Amygdala (tissue), 56 donors: ENCODE measurements at regions not wholly inside any gene's neighbourhood (a gene's known extent, or its start where the extent isn't known, plus 50 kb on each side); places are given as distances from the start of the nearest gene placed in this dataset.
A peak's percentile ranks its signal among the peaks of the same experiment; 100 is the strongest.

Experiments used
- DNase-seq, 56 donors: peaks; one replicate each; lab custom pipeline; 2025; lab: John Stamatoyannopoulos, UW

- no peak for DNase-seq
Measured at GRCh38 chr9:28770827-28771226, 1197.5 kb upstream of the C9orf72 start.

DNA sequence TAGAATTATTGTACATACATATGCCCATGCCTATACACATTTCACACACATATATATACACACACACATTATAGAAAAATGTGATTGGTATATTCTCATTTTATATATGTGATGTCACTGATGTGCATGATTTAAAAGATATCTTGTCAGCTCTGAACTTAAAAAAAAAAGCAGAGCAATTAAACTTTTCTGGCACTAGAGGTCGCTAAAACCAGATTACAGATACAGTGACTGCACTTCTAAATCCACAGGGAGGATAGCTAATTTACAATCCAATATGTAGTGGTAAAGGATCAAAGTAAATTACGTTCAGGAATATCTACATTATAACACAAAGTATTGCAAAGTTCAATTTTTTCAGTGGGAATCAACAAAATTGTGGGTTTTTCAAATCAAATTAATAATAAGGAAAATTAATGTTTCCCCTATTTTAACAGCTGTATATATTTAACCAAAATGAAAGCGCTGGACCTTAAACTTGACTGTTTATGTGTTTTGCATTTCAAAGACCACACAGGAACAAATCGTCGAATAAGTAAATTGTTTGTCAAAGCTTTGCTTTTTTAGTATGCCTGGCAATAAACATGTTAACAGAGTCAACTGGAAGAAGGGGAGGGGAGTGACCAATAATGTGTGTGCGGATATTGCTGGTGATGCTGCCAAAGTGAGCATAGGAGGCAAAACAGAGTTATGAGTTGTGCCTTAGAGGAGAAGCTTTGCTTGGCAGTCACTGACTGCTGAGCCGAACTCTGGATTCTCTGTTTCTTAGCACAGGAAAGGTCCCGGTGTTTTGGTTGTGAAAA is 1201.4 kb upstream of the C9orf72 start:
- DNase-seq, result no peak

DNA sequence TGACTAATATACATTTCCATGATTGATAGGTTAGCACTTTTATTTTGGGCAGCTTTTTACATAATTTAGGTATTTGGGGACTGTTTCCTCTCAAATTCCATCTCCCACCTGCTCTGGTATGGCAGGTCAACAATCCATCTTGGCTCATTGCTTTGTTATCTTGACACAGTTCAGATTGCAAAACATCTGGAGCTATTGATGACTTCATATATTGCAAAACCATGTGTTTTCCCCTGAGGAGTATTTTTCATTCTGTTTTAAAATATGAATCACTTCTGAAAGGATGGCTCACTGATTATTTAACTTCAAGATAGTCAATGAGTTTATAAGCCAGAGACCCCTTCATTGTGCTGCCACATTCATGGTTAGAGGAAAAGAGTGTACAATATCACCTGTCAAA is 1206.0 kb upstream of the C9orf72 start:
- no peak for DNase-seq

- no peak for DNase-seq
Measured at GRCh38 chr9:28781481-28781880, 1208.2 kb upstream of the C9orf72 start.

- DNase-seq, result no peak
Measured at GRCh38 chr9:28782630-28783029, 1209.3 kb upstream of the C9orf72 start.

DNA sequence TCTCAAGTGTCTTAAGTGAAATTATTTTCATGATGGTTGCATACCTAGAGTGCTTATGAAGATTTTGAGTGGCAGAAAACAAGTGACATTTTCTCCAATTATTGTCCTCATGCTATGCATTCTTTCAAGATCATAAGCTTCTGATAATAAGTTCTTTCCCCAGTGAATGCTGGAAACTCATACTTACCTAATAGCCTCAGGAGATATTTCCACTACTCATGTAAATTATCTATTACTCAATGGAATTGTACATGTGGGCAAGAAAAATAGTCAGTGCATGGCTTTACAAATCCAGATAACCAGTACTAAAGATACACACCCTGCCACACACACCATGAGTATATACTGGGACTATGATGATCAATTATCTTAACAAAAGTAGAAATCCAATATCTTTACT is 1219.4 kb upstream of the C9orf72 start:
- DNase-seq, result no peak

- DNase-seq, result no peak
Measured at GRCh38 chr9:28799876-28800275, 1226.6 kb upstream of the C9orf72 start.

DNA sequence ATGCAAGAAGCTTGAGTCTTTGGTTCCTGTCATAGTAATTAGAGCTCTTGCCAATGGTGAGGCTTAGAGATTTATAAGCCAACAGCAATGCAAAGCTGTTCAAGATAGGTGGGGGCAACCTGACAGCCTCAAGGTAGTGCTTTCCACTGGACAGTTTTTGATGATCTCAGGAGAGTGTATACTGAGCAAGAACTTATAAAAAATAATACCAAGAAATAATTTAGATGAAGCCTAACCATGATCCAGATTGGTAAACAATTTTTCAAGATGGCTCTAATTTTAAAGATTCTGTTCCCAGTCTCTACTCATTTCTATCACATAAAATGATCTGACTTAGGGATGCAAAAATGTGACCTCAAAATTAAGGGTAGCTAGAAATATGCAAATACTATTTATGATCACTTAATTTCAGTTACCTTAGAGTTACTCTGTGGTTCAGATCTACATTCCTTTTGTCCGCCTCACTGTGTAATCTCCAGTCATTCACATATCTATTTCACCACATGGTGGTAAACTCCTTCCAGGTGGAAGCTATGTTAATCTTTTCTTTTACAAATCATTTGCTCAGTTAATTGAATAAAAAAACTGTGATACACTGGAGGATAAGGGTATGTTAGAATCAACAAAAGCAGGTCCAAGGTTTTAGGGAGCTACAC is 1228.0 kb upstream of the C9orf72 start:
- no peak for DNase-seq

DNA sequence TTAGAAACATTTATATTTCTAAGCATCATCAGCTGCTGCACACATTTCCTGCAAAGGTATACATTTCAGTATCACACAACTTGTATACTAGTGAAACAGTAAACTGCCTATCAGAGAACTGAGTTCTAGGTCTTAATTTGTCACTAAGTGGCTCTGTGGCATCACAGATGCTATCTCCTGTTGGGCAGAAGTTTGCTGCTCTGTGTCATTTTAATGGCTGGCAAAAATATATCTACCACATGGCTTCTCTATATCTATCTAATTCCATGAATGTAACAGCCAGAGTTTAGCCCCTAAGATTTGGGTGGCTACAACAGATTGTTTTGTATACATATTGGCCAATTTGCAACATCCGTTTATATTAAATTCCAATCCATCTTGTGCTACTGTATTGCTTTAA is 1231.9 kb upstream of the C9orf72 start:
- DNase-seq, result no peak

GRCh38 chr9:28808042-28808441 is 1234.8 kb upstream of the C9orf72 start:
- DNase-seq, result peak in 3 of 56 donors; percentile 1 to 18 (median 4)

- no peak for DNase-seq
Measured at GRCh38 chr9:28810388-28811075, 1237.3 kb upstream of the C9orf72 start.

- DNase-seq, result no peak
Measured at GRCh38 chr9:28820741-28821140, 1247.5 kb upstream of the C9orf72 start.

- no peak for DNase-seq
Measured at GRCh38 chr9:28821240-28821639, 1248.0 kb upstream of the C9orf72 start.

DNA sequence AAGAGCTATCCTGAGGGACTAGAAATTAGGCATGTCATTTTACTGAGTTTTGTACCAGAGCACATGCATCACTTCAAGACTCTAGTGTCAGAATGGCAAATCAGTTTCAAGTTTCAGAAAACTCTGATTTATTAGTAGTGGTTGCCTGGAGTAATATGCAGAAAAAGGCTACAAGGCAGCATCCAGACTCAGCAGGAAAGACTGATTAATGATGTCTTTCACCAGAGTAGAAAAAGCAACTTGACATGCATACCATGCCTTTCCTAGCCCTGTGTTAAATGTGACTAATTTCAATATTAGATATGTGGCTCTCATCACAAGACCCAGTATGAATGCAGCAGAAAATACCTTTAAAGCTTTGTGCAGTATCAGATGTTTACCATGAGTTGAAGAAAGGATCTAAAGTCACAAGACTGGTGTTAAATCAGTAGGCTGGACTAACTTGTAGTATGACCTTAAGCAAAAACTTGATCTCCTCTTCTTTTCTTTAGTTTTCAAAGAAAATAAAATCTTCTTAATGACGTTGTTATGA is 1251.2 kb upstream of the C9orf72 start:
- no peak for DNase-seq

DNA sequence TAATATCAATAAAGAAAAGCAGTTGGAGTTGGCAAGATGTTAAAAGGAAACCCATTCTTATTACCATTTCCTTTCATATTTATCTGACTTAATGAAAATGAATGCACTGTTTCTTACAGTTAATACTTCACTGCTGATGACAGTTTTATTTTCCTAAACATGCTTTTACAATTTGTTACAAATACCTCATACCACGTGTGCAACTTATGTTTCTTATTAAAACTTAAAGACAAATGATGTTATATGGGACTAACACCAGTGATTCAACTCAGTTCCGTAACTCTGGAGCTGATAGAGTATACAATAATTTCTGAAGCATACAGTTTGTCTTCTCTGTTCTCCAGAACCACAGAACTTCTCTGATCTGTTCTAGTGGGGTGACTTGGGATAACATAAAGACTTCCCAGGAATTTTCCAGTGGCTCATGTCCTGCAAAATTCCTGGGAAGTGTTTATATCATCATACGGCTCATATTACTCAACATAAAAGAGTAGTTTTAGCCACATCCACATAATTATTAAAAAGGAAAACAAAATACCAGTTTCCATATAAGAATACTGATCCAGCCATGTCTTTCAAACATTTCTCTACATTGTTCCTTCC is 1259.0 kb upstream of the C9orf72 start:
- DNase-seq, result no peak

GRCh38 chr9:28834156-28834555 is 1260.9 kb upstream of the C9orf72 start:
- no peak for DNase-seq

- no peak for DNase-seq
Measured at GRCh38 chr9:28839778-28840430, 1266.6 kb upstream of the C9orf72 start.

DNA sequence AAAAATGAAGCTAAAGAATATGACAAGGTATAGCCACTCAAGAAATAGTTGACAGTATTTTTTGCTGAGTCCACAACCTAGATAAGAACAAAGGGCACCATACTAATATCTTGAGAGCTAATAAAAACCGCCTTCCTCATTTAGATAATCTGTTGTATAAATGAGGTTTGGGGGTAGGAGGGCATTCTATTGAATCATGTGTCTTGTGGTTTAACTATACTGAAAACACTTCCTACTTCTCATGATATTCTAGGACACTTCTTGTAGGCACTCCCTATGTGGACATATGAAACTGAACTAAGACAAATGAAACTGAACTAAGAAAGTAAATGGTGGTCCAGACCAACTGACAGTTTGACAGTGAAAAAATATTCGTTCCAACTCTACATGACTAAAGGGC is 1268.5 kb upstream of the C9orf72 start:
- DNase-seq, result no peak

- DNase-seq, result no peak
Measured at GRCh38 chr9:28847331-28847730, 1274.0 kb upstream of the C9orf72 start.

DNA sequence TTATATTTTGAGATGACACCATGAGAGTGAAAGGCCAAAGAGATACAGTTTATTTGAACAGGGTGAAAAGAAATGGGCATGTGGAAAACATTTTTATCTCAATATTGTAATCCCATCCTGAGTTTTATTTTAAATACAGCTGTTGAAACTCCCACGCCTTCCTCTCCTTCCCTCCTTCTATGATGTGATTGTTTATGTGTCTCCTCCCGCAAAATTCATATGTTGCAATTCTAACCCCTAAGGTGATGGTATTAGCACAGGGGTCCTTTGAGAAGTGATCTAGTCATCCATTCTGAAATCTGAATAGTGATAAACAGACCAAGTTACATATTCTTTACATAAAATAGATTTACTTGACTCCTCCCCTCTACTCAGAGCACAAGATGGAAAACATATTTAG is 1275.4 kb upstream of the C9orf72 start:
- no peak for DNase-seq
